ENCODE measurements at regions not wholly inside any gene's neighbourhood (a gene's known extent, or its start where the extent isn't known, plus 50 kb on each side); places are given as distances from the start of the nearest gene placed in this dataset.

DNA sequence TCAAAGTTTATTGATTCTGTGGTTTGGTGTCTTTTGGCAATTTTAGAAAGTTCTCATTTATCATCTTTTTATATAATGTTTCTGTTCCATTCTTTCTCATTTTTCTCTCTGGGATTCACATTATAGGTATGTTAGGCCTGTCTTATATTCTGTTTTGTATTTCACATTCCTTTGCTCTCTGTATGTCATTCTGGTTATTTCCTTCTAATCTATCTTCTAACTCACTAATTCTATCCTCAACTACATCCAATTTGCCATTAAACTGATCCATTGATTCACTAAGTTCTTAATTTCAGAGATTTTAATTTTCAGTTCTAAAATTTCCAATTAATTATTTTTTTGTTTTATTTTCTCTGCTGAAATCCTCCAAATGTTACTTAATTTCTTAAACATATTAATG lies 234.8 kb downstream of the FOXD2 start:
- Histone ChIP-seq H3K9me2 (ENCODE audit: insufficient read depth) (peaks cover 4% of the 10 kb centered on the region; the same call in 1 of the 2 replicates), H4K20me1 (replicated peaks; ENCODE audit: insufficient read depth) (no peaks in the 10 kb centered on the region), H3K27me3 (ENCODE audit: insufficient read depth) (no peaks in the 10 kb centered on the region), H3K4me1 (ENCODE audit: insufficient read depth) (no peaks in the 10 kb centered on the region), H2AFZ (no peak overlapping the region), H3K4me2 (no peak overlapping the region), H3K36me3 (ENCODE audit: insufficient read depth) (peaks cover 6% of the 10 kb centered on the region), H3K27ac (ENCODE audit: low read depth) (no peak overlapping the region), H3K4me3 (no peak overlapping the region), H3F3A (replicated peaks; ENCODE audit: low read depth) (no peaks in the 10 kb centered on the region), H3K79me2 (replicated peaks; ENCODE audit: insufficient read depth) (no peaks in the 10 kb centered on the region)
- ATAC-seq (no peak), DNase-seq (ENCODE audit: low spot score) (no peak)
- Mint-ChIP-seq H3K27me3 (ENCODE audit: insufficient read depth, low read depth, poor library complexity) (peaks cover 7% of the 10 kb centered on the region), H3K9me3 (peaks cover 20% of the 10 kb centered on the region; the same call in 2 of the 3 replicates), H3K4me1 (peaks cover 9% of the 10 kb centered on the region), H3K27ac (no peak overlapping the region), H3K36me3 (ENCODE audit: low read depth) (peaks cover 4% of the 10 kb centered on the region; the same call in 2 of the 3 replicates), H3K4me3 (no peak overlapping the region)
- TF ChIP-seq ZNF331 (CRISPR knock-in tag; IDR thresholded peaks at IDR 0.05; ENCODE audit: low read depth) (no peak), REST (IDR thresholded peaks at IDR 0.05; ENCODE audit: unreplicated experiment) (no peak), CTCF (conservative IDR thresholded peaks at IDR 0.05; ENCODE audit: low read depth in 2 of 2) (no peak), NANOG (IDR thresholded peaks at IDR 0.05; ENCODE audit: borderline replicate concordance) (no peak)

GRCh38 chr1:47674189-47674588 lies 236.3 kb downstream of the FOXD2 start:
- Histone ChIP-seq H3K9me2 (ENCODE audit: insufficient read depth) (peaks cover 4% of the 10 kb centered on the region; the same call in 1 of the 2 replicates), H4K20me1 (replicated peaks; ENCODE audit: insufficient read depth) (no peaks in the 10 kb centered on the region), H3K27ac (ENCODE audit: low read depth) (no peak overlapping the region), H3K36me3 (ENCODE audit: insufficient read depth) (peaks cover 6% of the 10 kb centered on the region), H2AFZ (no peak overlapping the region), H3K4me1 (ENCODE audit: insufficient read depth) (no peaks in the 10 kb centered on the region), H3K27me3 (ENCODE audit: insufficient read depth) (no peaks in the 10 kb centered on the region), H3K79me2 (replicated peaks; ENCODE audit: insufficient read depth) (no peaks in the 10 kb centered on the region), H3K4me2 (no peak overlapping the region), H3F3A (replicated peaks; ENCODE audit: low read depth) (no peaks in the 10 kb centered on the region), H3K4me3 (no peak overlapping the region)
- no peak overlapping the region for H3K4me3 Mint-ChIP-seq
- no peak for ATAC-seq
- peaks cover 13% of the 10 kb centered on the region for H3K4me1 Mint-ChIP-seq
- peaks cover 4% of the 10 kb centered on the region; the same call in 2 of the 3 replicates for H3K36me3 Mint-ChIP-seq (ENCODE audit: low read depth)
- H3K9me3 Mint-ChIP-seq, result peaks cover 20% of the 10 kb centered on the region; the same call in 2 of the 3 replicates
- no peak for DNase-seq (ENCODE audit: low spot score)
- H3K27ac Mint-ChIP-seq, result no peak overlapping the region
- peaks cover 12% of the 10 kb centered on the region for H3K27me3 Mint-ChIP-seq (ENCODE audit: insufficient read depth, low read depth, poor library complexity)
- TF ChIP-seq ZNF331 (CRISPR knock-in tag; IDR thresholded peaks at IDR 0.05; ENCODE audit: low read depth) (no peak), EZH2 (IDR thresholded peaks at IDR 0.05; ENCODE audit: low read depth, unreplicated experiment) (no peak), NANOG (IDR thresholded peaks at IDR 0.05; ENCODE audit: borderline replicate concordance) (no peak), CREB1 (CRISPR knock-in tag; IDR thresholded peaks at IDR 0.05; ENCODE audit: low read depth) (no peak), ZNF114 (CRISPR knock-in tag; IDR thresholded peaks at IDR 0.05) (no peak), STAT1 (IDR thresholded peaks at IDR 0.05; ENCODE audit: unreplicated experiment) (no peak), REST (IDR thresholded peaks at IDR 0.05; ENCODE audit: unreplicated experiment) (no peak), POLR2AphosphoS5 (IDR thresholded peaks at IDR 0.05; ENCODE audit: low read depth) (no peak), CTCF (conservative IDR thresholded peaks at IDR 0.05; ENCODE audit: low read depth in 2 of 2) (no peak), JUNB (IDR thresholded peaks at IDR 0.05; ENCODE audit: unreplicated experiment) (no peak), EZH2phosphoT487 (IDR thresholded peaks at IDR 0.05; ENCODE audit: unreplicated experiment) (no peak)
- TF ChIP-seq, protein P1, sequence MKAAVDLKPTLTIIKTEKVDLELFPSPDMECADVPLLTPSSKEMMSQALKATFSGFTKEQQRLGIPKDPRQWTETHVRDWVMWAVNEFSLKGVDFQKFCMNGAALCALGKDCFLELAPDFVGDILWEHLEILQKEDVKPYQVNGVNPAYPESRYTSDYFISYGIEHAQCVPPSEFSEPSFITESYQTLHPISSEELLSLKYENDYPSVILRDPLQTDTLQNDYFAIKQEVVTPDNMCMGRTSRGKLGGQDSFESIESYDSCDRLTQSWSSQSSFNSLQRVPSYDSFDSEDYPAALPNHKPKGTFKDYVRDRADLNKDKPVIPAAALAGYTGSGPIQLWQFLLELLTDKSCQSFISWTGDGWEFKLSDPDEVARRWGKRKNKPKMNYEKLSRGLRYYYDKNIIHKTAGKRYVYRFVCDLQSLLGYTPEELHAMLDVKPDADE (IDR thresholded peaks at IDR 0.05), result no peak
